NCI-H187 treated with DMSO at 0.1 percent for 48 hours (cell line): ENCODE measurements at regions not wholly inside any gene's neighbourhood (a gene's known extent, or its start where the extent isn't known, plus 50 kb on each side); places are given as distances from the start of the nearest gene placed in this dataset.
"Not testable (repeated sequence)": the region's sequence is repeated elsewhere in the genome, so short reads cannot be mapped to it uniquely, and the experiment has no call there.

Experiments
- DNase-seq: peaks from one replicate; lab custom pipeline; 2025; lab: John Stamatoyannopoulos, UW

DNA sequence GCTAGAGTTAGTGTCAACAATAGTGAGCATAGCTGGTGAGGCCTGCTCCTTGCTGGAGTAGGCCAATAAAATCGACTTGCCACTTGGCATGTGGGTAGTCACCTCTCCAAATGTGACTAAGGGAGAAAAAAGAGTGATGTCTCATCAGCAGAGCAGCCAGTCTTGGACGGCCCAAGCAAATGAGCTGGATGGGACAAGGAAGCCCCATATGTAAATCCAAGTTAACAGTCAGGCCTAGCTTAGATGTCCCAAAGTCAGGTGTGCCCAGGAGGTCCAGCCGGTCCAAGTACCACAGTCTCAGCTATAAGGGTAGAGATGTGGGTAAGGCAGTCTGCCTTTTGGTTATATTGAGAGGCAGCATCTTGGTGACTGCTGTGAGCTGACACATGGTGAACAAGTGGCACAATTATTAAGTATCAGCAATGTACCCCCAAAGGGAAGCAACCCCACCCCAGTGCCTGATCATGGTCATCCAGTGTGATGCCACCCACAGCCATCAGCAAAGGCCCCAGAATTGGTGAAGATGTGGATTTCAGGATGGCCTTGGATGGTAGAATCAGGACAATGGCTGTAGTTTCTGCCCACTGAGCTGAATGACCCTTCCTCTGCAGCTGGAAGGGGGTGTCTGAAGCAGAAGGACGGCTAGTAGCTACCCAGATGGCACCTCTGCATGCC is 83.4 kb downstream of the TNFRSF13B start:
- DNase-seq: no peak

- DNase-seq: no peak
Measured at GRCh38 chr17:16887523-16888095, 84.3 kb downstream of the TNFRSF13B start.

DNA sequence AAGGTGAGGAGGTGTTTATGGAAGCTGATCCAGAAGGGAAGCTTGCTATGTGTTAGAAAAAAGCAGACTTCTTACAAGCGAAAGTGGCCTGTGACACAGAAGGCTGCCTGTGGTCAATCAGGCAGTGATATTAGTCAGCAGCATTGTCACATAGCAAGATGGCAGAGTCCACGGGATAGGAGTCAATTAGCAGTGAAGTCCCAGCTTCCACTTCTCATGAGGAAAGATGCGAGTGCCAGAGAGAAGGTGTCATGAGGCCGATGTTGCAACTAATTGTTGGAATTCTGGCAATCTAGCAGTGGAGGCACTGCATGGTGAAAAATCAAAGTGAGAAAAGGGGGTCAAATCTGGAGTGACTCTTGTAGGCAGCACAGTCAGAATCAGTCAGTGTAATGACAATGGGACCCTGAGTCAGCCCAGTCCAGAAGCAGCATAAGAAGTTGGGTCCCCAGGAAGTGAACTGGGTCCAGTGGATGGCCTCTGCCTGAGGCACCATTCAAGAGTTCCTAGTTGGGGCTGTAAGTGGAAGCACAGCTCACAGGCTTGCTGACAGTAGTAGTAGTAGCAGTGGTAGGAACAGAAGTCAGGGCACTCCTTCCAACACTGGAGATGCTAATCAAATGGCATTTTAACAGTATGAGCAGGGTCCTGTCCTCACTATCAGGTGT is 85.1 kb downstream of the TNFRSF13B start:
- no peak for DNase-seq

- DNase-seq: not testable (repeated sequence)
Measured at GRCh38 chr17:16885204-16885603, 86.7 kb downstream of the TNFRSF13B start.

DNA sequence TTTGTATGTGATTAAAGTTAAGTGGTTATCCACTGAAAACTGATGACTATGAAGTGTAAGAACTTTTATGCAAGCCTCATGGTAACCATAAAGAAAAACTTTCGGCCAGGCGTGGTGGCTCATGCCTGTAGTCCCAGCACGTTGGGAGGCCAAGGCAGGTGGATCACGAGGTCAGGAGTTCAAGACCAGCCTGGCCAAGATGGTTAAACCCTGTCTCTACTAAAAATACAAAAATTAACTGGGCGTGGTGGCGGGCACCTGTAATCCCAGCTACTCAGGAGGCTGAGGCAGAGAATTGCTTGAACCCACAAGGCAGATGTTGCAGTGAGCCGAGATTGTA is 89.0 kb downstream of the TNFRSF13B start:
- DNase-seq: not testable (repeated sequence)

GRCh38 chr17:16882243-16882925 is 89.5 kb downstream of the TNFRSF13B start:
- DNase-seq: no peak

DNA sequence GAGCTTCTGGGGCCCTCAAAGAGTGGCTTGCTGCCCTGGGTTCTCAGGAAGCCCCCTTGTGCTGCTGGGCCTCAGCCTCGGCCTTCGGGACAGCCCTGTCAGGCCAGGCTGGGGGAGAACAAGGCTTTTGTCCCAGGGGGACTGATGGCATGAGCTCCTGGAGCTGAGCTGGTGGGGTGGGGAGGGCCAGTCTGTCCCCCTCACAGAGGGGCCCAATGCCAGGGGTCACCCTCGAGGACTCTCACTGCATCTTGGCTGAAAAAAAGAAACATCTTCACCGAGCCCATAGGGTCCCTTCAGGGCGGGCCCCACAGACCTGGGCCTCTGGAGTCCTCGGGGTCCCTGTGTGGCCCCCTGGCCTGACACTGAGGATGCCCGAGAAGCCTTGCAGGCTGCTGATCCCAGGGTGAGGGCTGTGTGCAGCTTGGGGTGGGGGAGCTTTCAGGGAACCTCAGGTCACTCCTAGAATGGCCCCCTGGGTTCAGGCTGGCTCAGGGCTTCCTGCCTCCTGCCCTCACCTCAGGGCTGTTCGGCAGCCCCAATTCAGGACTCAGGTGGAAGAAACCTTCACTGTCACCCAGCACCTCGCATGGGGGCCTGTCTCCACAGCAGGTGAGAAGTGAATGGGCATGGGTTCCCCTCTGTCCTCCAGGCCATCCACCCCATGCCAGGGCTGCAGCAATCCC is 90.5 kb downstream of the TNFRSF13B start:
- no peak for DNase-seq

GRCh38 chr17:16880843-16881230 is 91.1 kb downstream of the TNFRSF13B start:
- no peak for DNase-seq

DNA sequence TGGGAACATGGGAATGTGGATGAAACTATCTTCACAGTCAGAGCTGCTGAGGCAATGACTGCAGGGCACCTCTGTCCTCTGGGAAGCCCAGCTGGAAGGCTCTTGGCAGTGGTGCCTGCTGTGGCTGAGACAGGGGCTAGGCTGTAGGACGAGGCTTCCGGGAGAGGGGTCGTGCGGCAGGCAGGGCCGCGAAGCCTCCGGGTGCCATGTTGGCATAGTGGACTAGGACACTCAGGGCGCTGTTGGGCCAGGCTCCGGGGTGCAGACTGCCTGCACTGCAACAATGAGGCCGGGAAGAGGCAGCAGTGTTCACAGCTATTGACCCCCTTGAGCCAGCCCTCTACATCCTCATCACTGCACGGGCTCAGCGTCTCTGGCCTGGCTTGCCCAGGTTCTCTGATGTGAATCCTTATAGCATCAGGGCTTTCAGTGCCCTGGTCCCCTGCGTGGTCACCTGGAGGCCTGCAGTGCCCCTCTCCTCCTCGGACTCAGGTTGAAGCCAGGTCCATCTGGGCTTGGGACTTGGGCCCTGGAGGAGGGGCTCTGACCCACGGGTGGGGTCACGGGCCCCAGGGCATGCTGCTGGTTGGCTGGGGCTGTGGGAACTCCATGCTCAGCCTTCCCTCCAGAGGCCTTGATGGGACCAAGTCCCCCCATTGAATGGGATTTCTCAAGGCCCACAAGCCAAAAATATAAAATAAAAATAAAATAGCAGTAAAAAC is 91.6 kb downstream of the TNFRSF13B start:
- DNase-seq: no peak

GRCh38 chr17:16879686-16880085 is 92.2 kb downstream of the TNFRSF13B start:
- no peak for DNase-seq

GRCh38 chr17:16878606-16879005 is 93.3 kb downstream of the TNFRSF13B start:
- no peak for DNase-seq

- DNase-seq: no peak
Measured at GRCh38 chr17:16878084-16878483, 93.8 kb downstream of the TNFRSF13B start.

GRCh38 chr17:16877099-16877498 is 94.8 kb downstream of the TNFRSF13B start:
- DNase-seq: no peak

DNA sequence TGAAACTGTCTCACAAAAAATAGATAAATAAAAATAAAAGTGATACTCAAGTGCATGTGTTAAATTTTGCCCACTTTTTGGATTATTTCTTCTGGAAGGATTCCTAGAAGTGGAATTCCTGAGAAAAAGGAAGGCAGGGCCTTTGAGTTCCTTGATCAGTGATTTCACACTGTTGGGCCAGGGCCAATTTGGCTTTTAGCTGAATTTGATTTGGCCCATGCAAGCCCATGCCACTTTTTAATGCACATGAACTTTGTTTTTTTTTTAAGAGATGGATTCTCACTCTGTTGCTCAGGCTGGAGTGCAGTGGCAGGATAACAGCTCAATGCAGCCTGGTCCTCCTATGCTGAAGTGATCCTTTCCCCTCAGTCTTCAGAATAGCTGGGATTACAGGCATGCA is 96.3 kb downstream of the TNFRSF13B start:
- no peak for DNase-seq

- not testable (repeated sequence) for DNase-seq
Measured at GRCh38 chr17:16874216-16874615, 97.7 kb downstream of the TNFRSF13B start.

DNA sequence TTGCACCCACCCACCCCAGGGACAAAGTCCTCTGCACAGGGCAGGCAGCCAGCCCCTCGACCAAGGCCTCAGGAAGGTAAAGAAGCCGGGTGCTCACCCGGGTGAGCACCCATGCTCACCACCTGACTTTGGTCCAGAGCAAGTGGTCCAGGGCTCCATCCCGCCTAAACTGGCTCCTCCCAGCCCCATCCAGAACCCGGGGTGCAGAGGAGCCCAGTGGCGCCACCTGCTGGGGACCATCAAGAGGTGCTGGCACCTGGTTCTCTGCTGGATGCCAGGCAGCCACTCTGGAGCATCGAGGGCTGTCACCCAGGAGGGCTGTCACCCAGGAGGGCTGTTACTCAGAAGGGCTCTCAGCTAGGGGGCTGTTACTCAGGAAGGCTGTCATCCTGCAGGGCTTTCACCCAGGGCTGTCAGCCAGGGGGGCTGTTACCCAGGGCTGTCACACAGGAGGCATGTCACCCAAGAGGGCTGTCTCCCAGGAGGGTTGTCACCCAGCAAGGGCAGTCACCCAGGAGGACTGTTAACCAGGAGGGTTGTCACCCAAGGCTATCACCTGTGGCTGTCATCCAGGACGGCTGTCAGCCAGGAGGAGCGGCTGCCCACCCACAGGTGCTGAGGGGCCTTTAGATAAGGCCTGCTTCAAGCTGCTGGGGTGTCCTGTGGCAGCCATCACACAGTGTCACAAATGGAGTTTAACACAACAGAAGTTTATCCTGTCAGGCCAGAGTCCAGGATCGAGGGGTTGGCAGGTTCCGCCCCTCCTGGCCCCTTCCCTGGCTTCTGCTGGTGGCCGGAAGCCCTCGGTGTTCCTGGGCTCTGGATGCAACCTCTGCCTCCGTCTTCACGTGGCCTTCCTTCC is 98.5 kb downstream of the TNFRSF13B start:
- no peak for DNase-seq

- DNase-seq: no peak
Measured at GRCh38 chr17:16872351-16873173, 99.4 kb downstream of the TNFRSF13B start.

GRCh38 chr17:16871446-16872190 is 100.3 kb downstream of the TNFRSF13B start:
- not testable (repeated sequence) for DNase-seq
